Tongue (tissue), 1 donor: ENCODE measurements at regions not wholly inside any gene's neighbourhood (a gene's known extent, or its start where the extent isn't known, plus 50 kb on each side); places are given as distances from the start of the nearest gene placed in this dataset.
"Not testable (repeated sequence)": the region's sequence is repeated elsewhere in the genome, so short reads cannot be mapped to it uniquely, and the experiment has no call there.

ENCODE experiments used
- DNase-seq: peaks from one replicate; pipeline ENCODE4 v3.0.0-alpha.2; 2015

- DNase-seq, result no peak
These were observed 181.6 kb upstream of the CHST9 start for GRCh38 chr18:27366665-27367064.

DNA sequence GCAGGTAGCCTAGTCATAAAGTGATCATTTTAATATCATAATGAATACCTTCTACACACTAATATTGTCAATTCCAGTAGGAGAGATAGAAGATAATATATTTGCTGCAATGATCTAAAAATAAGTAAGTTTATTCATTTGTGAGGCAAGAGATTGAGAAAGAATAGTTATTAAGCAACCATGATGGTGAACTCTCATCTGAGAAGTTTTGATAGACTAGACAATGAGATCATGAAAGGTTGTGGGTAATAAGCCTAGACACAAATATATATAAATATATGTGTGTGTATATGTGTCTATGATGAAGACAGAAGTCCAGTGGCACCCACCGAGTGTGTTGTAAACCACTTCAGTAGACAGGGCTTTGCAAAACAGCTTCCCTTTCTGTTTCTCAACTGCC lies 181.0 kb upstream of the CHST9 start:
- DNase-seq, result no peak

DNA sequence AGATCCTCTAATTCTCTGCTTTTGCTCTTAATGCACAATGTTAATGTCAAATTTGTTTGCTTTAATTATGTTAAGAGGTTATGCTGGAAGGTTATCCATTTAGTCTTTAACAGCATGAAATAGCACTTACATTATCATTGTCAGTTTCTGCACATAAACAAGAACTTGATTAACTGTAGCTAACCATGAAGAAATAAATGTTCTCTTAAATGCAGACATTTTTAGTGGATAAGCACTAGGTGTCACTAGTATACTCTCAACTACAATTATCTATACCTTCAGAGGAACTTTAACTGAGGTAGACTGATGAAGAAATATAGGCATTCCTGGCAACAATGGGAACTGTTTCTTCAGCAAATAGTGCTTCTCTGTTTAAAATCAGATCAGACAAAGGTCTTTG lies 178.8 kb upstream of the CHST9 start:
- peak; percentile 37 for DNase-seq

DNA sequence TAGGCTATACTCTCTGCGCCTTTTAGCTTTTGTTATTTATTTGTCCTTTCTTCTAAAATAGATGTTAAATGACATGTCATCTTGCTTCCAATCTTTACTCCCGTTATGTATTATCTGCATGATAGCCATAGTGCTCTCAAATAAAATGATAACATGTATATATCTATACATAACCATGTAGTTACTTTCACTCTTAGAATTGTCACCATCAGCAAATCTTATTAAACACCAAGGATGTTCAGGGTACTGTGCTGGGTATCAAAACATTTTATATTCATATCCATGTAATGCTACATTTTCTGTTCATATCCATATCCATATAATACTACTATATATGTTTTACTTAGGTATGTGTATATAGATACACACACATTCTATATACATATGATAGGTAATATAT lies 176.4 kb upstream of the CHST9 start:
- DNase-seq, result no peak

DNA sequence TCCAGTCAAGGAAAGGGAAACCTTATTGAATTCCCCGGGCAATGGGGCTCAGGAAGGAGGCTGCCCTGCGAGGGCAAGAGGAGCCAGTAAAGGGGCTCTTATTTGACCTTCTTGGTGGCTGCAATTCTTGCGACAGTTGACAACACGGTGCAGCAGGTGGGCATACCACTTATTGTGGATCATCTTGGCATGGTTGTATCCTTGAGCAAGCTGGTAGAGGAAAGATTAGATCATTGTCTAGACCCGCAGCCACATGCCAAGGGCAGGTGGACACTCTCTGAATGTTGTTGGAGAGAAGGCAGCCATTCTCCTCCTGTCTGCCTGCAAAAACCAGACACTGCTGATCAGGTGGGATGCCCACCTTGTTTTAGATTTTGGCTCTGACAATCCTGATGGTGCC lies 170.2 kb upstream of the CHST9 start:
- DNase-seq, result no peak

DNA sequence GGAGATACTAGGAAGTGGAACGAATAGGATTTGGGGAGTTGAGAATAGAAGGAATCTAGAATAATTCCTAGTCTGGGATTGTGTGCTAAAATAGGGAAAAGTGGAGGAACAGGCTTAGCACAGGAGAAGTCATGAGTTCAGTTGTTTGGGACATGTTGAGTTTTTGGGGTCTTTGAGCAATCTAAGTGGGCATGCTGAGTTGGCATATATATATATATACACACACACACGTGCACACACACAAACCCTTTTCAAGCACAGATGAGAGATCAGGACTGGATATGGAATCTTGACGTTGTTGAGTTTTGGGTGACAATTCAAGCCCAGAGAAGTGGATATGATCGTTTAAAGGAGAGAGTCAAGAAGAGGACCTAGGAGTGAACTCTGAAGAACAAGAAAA lies 168.2 kb upstream of the CHST9 start:
- DNase-seq, result no peak

DNA sequence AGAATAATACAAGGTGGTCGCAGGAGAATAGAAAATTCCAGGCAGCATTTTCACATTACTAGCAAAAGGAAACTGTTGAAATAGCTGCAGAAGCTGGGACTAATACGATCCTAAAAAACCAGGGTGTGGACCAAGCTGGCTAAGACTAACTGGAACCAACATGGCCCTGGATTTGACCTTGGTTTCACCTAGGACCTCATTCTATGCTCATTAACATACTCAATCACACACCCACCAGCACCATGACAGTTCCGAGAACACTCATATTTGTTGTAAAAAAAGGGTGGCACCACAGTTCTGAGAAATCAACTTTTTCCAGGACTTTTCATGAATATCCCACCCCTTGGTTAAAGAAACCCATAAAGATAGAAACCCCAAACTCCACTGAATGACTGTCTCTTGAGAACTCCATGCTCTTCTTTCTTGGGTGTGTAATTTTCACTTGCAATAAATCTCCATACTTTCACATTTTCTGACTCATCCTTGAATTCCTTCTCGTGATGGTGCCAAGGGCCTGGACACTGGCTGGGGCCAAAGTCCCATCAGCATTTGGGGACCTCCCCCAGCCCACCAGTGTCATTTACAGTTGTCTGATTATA lies 164.3 kb upstream of the CHST9 start:
- no peak for DNase-seq

DNA sequence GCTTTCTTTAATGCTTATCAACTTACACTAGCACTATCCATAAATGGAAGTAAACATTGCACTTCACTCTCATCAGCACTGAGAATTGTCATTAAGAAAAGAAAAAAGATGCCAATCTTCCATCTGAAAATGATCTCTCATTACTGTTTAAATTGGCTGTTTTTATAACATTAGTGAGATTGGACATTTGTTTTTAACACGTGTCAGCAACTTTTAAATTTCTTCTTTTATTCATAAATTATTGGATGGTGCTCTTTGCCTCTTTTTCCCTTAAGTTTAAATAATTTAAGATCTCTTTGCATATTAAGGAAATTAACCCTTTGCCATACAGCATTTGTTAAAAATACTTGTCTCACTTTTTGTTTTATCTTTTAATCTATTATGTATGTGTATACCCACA lies 146.5 kb upstream of the CHST9 start:
- no peak for DNase-seq

GRCh38 chr18:27314996-27315395 lies 129.9 kb upstream of the CHST9 start:
- DNase-seq, result peak; percentile 1

GRCh38 chr18:27313678-27314077 lies 128.6 kb upstream of the CHST9 start:
- DNase-seq, result no peak

DNA sequence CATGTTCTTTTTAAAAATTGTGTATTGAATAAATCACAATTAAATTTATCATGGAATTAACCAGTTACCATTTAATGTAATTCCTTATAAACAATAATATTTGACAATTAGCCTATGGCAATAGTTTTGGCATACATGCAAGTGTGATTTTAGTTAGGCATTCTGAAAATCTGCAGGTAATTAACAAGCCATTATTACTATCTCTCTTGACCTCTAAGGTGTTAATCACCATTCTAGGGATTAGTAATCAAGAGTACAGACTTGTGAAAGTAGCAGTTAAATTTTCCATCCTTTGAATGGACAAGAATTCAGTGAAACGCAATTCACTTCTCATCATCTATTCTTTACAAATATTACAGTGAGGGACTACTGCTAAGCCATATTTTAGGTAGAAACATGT lies 127.7 kb upstream of the CHST9 start:
- DNase-seq, result no peak

- no peak for DNase-seq
These were observed 127.0 kb upstream of the CHST9 start for GRCh38 chr18:27312153-27312552.

DNA sequence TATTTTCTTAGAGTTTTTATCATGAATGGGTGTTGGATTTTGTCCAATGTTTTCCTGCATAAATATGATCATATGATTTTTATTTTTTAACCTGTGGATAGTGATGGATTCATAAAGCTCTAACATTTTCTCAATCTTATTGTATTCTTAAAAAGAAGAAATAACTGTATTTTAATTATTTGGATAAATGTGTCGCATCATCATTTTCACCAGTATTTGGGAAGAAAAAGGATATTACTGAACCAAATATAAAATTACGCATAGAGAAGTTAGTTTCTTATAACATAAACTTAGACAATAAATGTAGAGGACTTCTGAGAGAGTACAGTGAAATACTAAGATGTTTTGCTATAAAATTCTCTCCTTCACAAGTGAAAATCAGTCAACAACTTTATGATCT lies 126.0 kb upstream of the CHST9 start:
- no peak for DNase-seq

DNA sequence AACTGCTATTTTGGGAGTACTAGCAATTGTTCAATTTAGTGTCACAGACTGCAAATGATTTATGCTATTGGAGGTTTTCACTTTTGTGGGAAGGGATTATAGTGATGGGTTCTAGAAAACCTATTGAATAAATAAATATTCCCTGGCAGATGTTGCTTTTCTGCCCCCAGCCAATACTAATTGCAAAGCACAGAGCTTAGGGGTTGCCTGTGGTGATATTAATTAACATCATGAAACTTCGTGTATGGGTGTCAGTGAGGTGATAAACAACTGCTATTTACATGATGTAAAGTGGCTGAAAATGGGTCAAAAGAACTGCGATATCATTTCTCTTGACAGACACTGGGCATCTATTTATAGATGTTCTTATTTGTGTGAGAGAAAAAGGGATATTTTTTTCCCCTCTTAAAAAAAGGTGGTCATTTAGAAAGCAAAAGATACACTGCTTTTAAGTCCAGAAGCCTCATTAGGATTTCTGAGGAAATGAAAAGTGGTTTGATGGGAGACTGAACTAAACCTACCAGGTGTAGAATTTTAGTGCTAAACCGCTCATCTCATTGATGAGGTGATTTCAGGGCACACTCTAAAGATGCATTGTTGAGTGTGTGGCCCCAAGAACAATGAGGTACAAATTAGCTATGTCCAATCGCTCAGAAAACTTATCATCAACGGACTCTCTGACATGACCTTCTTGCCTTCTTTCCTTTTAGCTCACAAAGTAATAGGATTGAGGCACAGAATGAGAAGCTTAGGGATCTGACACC lies 116.7 kb upstream of the CHST9 start:
- no peak for DNase-seq

GRCh38 chr18:27298214-27298804 lies 113.2 kb upstream of the CHST9 start:
- DNase-seq, result peak; percentile 39

GRCh38 chr18:27285973-27286562 lies 101.0 kb upstream of the CHST9 start:
- DNase-seq, result not testable (repeated sequence)

DNA sequence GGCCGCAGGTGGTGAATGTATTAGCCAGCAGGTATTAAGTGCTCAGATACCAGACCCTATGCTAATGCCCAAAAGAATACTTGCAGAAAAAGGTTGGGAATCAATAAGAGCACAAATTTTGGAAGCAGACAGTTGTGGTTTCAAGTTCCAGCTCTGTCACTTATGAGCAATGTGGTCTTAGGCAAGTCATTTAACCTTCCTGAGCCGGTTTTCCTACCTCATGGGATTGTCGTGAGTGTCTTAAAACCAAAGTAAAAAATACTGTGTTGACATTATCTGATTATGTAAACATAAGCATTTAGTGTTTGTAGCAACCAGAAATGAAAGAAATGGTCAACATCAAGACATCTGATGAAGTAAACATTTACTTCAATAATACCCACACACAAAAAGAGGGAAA lies 93.0 kb upstream of the CHST9 start:
- DNase-seq, result no peak

DNA sequence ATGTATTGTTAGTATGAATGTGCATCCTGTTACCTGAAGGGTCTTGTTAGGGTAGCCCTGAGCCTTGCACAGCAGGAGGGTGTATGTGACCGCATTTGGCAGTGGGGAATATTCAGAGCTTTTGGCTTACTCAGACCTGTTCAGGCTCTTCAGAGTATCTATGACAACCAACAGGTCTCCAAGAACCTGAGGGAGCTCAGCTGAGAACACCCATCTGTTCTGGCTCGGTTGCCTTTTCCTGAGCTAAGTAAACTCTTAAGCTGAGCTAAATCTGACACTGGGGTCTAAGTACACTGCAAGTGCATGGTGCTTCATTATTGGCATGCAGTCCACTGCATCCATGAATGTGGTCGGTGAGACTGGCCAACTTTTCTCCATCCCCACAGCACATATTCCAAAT lies 92.4 kb upstream of the CHST9 start:
- DNase-seq, result no peak

DNA sequence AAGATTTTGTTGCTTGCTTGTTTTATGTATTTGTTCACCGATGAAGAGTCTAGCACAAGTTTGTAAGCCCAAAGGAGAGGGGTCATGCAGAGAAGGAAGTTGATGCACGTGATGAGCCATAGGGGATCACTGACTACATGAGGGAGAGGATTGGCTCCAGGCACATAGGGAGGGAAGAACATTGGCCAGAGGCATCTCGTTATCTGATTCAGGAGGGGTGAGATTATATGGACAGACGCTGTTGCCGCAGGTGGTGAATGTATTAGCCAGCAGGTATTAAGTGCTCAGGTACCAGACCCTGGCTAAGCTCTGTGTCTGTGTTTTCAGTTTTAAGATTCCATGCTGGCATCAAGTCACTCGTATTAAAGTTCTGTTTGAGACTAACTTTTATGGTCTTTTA lies 91.8 kb upstream of the CHST9 start:
- no peak for DNase-seq

GRCh38 chr18:27276479-27276878 lies 91.4 kb upstream of the CHST9 start:
- no peak for DNase-seq

DNA sequence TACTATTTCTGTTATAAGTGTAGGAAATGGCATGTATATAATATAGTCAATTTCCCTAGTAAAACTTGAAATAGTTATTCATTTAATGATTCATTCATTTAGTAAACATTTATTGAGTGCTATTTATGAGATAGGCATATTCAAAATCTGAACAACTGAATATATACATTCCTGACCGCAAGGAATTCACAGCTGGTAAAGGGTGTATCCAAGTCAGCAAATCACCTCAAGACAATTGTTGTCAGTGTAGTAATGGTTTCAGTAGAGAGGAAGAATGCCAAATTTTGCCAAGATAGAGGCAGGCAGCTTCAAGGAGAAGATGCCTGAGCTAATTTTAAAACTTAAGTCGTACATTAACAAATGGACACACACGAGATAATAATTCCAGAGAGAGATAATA lies 89.8 kb upstream of the CHST9 start:
- no peak for DNase-seq

- DNase-seq, result no peak
These were observed 85.4 kb upstream of the CHST9 start for GRCh38 chr18:27270508-27270907.

- no peak for DNase-seq
These were observed 78.3 kb upstream of the CHST9 start for GRCh38 chr18:27263369-27263768.
